ENCODE measurements at regions not wholly inside any gene's neighbourhood (a gene's known extent, or its start where the extent isn't known, plus 50 kb on each side); places are given as distances from the start of the nearest gene placed in this dataset.

- Histone ChIP-seq H2BK20ac (ENCODE audit: low read length) (no peak overlapping the region), H3K79me2 (ENCODE audit: control insufficient read depth in 1 of 2, insufficient read depth in 2 of 2, low read length in 2 of 2) (no peaks in the 10 kb centered on the region), H2AFZ (ENCODE audit: low read length) (no peak overlapping the region), H2AK5ac (ENCODE audit: low read depth, low read length) (no peak overlapping the region), H3K4ac (replicated peaks; ENCODE audit: insufficient read length, low read depth, low read length) (no peak overlapping the region), H3K4me3 (ENCODE audit: extremely low read depth in 1 of 4, insufficient read depth in 2 of 4, low read depth in 3 of 4, low read length in 4 of 4) (no peak overlapping the region), H3K27ac (ENCODE audit: low read depth, low read length) (no peak overlapping the region), H3K18ac (ENCODE audit: extremely low read depth, low read length) (no peak overlapping the region), H3K27me3 (replicated peaks in 1 of 4; ENCODE audit: control insufficient read depth in 3 of 4, extremely low read depth in 1 of 4, insufficient read depth in 3 of 4, low read length in 3 of 4) (0 out of 7 replicates have a peak, but pooled peaks cover 0 to 3% (median 0%) of the 10 kb centered on the region in 4 experiments), H2BK12ac (ENCODE audit: low read depth, low read length) (no peak overlapping the region), H3K36me3 (ENCODE audit: control insufficient read depth in 2 of 4, insufficient read depth in 4 of 4, low read length in 3 of 4) (no peaks in the 10 kb centered on the region), H3K4me2 (ENCODE audit: insufficient read depth in 1 of 2, low read depth in 2 of 2, low read length in 2 of 2) (no peak overlapping the region), H3K79me1 (ENCODE audit: low read depth, low read length) (no peaks in the 10 kb centered on the region), H4K5ac (ENCODE audit: insufficient read length, low read depth, low read length) (no peak overlapping the region), H3K9ac (replicated peaks in 1 of 4; ENCODE audit: extremely low read depth in 1 of 4, low read depth in 3 of 4, low read length in 3 of 4) (no peak overlapping the region), H3K4me1 (replicated peaks in 1 of 4; ENCODE audit: control insufficient read depth in 3 of 4, insufficient read depth in 4 of 4, low read length in 3 of 4) (peaks cover 0 to 3% (median 0%) of the 10 kb centered on the region in 4 experiments; a peak in 1 of 7 replicates), H4K8ac (ENCODE audit: extremely low read depth, insufficient read depth, low read length) (no peak overlapping the region), H2BK5ac (ENCODE audit: low read depth, low read length) (no peak overlapping the region), H3K56ac (replicated peaks; ENCODE audit: insufficient read length, low read depth, low read length) (no peak overlapping the region), H4K91ac (replicated peaks; ENCODE audit: insufficient read length, low read length) (no peak overlapping the region), H4K20me1 (replicated peaks in 1 of 2; ENCODE audit: control insufficient read depth in 1 of 2, insufficient read depth in 2 of 2, low read length in 2 of 2) (no peaks in the 10 kb centered on the region), H3K23me2 (ENCODE audit: low read depth, low read length) (no peaks in the 10 kb centered on the region), H3K9me3 (ENCODE audit: insufficient read depth in 2 of 2, low read depth in 1 of 2, low read length in 1 of 2) (no peaks in the 10 kb centered on the region), H3K23ac (ENCODE audit: insufficient read length) (no peak overlapping the region), H3K14ac (ENCODE audit: insufficient read length) (no peak overlapping the region), H2BK120ac (replicated peaks; ENCODE audit: low read depth, low read length) (no peak overlapping the region), H2BK15ac (ENCODE audit: low read length) (no peak overlapping the region)
- DNase-seq (ENCODE audit: low read depth in 1 of 2, low spot score in 2 of 2) (no peak), FAIRE-seq (no peak)
- ChIA-PET POLR2A (ENCODE audit: partially characterized antibody) (no interaction called here), CTCF (ENCODE audit: partially characterized antibody) (interaction anchor here (0.9 to 2.9 kb wide), 5 partner anchors 9 to 605 kb away, joined by 3 to 21 read pairs (median 3); no protein-coding TSS in a partner anchor)
- 91% methylated on average over 5 of the region's 5 CpGs; no CpG with 5 or more reads in 1 of the 2 experiments for WGBS, 2 experiments (ENCODE audit: extremely low coverage in 1 of 2, insufficient coverage in 1 of 2, insufficient read length in 1 of 2, insufficient replicate concordance in 2 of 2, low coverage in 1 of 2, low lambda C conversion rate in 2 of 2, missing lambda C conversion rate in 1 of 2)
- TF ChIP-seq POU5F1 (IDR thresholded peaks at IDR 0.05; ENCODE audit: low read depth, low read length), result no peak
- no peak for TF ChIP-seq GABPA (IDR thresholded peaks at IDR 0.05; ENCODE audit: borderline replicate concordance, insufficient read depth, low read length)
- no peak for TF ChIP-seq TAF7 (optimal IDR thresholded peaks at IDR 0.05; ENCODE audit: borderline replicate concordance, low read depth, low read length)
- TF ChIP-seq TCF12 (IDR thresholded peaks at IDR 0.05; ENCODE audit: low read depth, low read length), result no peak
- TF ChIP-seq NRF1 (IDR thresholded peaks at IDR 0.05; ENCODE audit: low read depth, low read length), result no peak
Measured at GRCh38 chr15:47383102-47383501, 334.2 kb upstream of the SEMA6D start.

Data from H1 (cell line).